Thymus (tissue), 11 donors: ENCODE measurements at regions not wholly inside any gene's neighbourhood (a gene's known extent, or its start where the extent isn't known, plus 50 kb on each side); places are given as distances from the start of the nearest gene placed in this dataset.

Source experiments
- DNase-seq, 9 donors: peaks; one replicate each; pipeline ENCODE4 v3.0.0-alpha.2; 2013; ENCODE audit warnings: low spot score in 9 of 9, low read depth in 6 of 9, missing footprints in 1 of 9
- H3K27ac ChIP-seq, 2 donors: one replicate each; pipeline ENCODE4 v1.5.1; 2013; ENCODE audit warnings: control low read depth in 1 of 2, low read depth in 1 of 2, low read length in 1 of 2, mild to moderate bottlenecking in 1 of 2, moderate library complexity in 1 of 2
- H3K27me3 ChIP-seq, 2 donors: one replicate each; pipeline ENCODE4 v1.5.1; 2013; ENCODE audit warnings: low read length in 1 of 2; ENCODE audit not compliant: control insufficient read depth in 2 of 2, insufficient read depth in 1 of 2
- H3K36me3 ChIP-seq, 2 donors: one replicate each; pipeline ENCODE4 v1.5.1; 2013; ENCODE audit warnings: low read length in 1 of 2, mild to moderate bottlenecking in 1 of 2, moderate library complexity in 1 of 2; ENCODE audit not compliant: control insufficient read depth in 2 of 2, insufficient read depth in 2 of 2
- H3K4me1 ChIP-seq, 2 donors: one replicate each; pipeline ENCODE4 v1.5.1; 2013; ENCODE audit warnings: low read length in 2 of 2; ENCODE audit not compliant: control insufficient read depth in 2 of 2, insufficient read depth in 2 of 2
- H3K4me3 ChIP-seq, 2 donors: one replicate each; pipeline ENCODE4 v1.5.1; 2013; ENCODE audit warnings: low read length in 2 of 2, control low read depth in 1 of 2, mild to moderate bottlenecking in 1 of 2
- H3K9me3 ChIP-seq, 2 donors: one replicate each; pipeline ENCODE4 v1.5.1; 2013; ENCODE audit warnings: low read length in 1 of 2, mild to moderate bottlenecking in 1 of 2; ENCODE audit not compliant: control insufficient read depth in 2 of 2, insufficient read depth in 1 of 2
- WGBS: extraction: QIAGEN DNeasy Blood & Tissue Kit; methylation state at CpG from one replicate; pipeline ENCODE4 v1.1.7; 2013; 5-methylcytosine and 5-hydroxymethylcytosine counted together
- donor health status: healthy.

DNA sequence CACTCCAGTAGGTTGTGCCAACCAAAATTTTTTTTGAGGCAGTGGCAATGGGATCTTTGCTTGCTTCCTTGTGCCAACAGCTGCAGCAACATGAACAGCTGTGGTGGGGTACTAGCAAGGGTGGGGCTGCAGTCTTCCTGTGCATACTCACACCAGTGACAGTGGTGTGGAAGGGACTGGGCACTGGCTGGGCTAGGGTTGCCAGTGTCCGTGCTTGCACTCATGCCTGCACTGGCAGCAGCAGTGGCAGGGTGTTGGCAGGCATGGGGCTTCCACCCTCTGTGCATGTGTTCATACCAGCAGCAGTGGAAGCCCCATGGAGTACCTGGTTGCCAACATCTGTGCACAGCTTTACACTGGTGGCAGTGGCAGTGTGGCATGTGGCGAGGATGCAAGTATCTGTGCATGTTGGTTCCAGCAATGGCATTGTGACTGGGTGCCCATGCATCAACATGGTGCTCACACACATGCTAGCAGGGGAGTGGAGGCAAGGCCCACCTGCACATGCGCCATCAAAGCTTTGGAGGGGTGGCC is 1312.6 kb downstream of the PCDH18 start:
- Histone ChIP-seq H3K27ac (no peak overlapping the region), H3K27me3 (no peaks in the 10 kb centered on the region), H3K9me3 (peaks cover 0 to 7% of the 10 kb centered on the region in 2 donors), H3K4me1 (no peaks in the 10 kb centered on the region), H3K4me3 (no peak overlapping the region), H3K36me3 (no peaks in the 10 kb centered on the region)
- no peak for DNase-seq
- WGBS: 95% methylated on average over 3 of the region's 3 CpGs

- Histone ChIP-seq H3K4me1 (no peaks in the 10 kb centered on the region), H3K27me3 (no peaks in the 10 kb centered on the region), H3K9me3 (peaks cover 0 to 6% of the 10 kb centered on the region in 2 donors), H3K27ac (no peak overlapping the region), H3K36me3 (no peaks in the 10 kb centered on the region), H3K4me3 (no peak overlapping the region)
- WGBS: 71% methylated on average over 4 of the region's 4 CpGs
- no peak for DNase-seq
Observed at GRCh38 chr4:136203199-136203598, 1329.1 kb downstream of the PCDH18 start.

- 99% methylated on average over 1 of the region's 1 CpG for WGBS
- H3K27me3 ChIP-seq: no peaks in the 10 kb centered on the region
- H3K36me3 ChIP-seq: no peaks in the 10 kb centered on the region
- no peak overlapping the region for H3K27ac ChIP-seq
- no peak overlapping the region for H3K4me3 ChIP-seq
- H3K4me1 ChIP-seq: no peaks in the 10 kb centered on the region
- no peak for DNase-seq
- H3K9me3 ChIP-seq: peaks cover 0 to 6% of the 10 kb centered on the region in 2 donors
Observed at GRCh38 chr4:136198358-136198757, 1333.9 kb downstream of the PCDH18 start.

DNA sequence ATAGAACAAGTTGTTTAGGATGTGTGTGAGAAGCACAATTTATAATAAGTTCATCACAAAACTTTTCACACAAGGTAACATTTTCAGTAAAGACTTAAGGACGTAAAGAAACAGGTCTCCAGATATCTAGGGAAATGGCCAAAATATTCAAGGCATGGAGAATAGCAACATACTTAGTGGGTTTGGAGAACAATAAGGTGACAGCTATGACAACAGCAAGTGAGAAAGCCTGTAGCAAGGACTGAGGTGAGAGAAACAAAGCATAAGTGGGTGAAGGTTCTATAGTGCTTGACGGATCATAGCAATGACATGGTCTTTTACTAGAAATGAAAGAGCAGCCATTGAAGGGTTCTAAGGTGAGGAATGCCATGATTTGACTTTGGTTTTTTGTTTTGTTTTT is 1337.3 kb downstream of the PCDH18 start:
- Histone ChIP-seq H3K4me1 (no peaks in the 10 kb centered on the region), H3K27me3 (no peaks in the 10 kb centered on the region), H3K9me3 (no peaks in the 10 kb centered on the region), H3K4me3 (no peak overlapping the region), H3K27ac (no peak overlapping the region), H3K36me3 (no peaks in the 10 kb centered on the region)
- no peak for DNase-seq
- 97% methylated on average over 2 of the region's 2 CpGs for WGBS

DNA sequence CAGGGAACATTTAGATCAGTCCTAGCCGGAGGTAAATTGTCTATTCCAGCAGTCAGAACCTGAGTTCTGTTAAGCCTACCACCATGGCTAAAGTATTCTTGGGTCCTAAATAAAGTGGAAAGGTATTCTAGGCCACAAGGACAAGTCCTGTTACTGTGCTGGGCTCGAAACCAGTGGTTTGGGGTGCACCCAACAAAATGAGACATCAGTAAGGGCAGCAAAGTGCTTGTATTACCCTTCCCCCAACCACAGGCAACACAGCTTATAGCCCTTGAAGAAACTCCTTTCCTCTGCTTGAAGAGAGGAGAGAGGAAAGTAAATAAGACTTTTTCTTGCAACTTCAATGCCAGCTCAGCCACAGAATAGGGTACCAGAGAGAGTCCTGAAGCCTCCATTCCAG is 1345.6 kb downstream of the PCDH18 start:
- H3K4me3 ChIP-seq: no peak overlapping the region
- H3K4me1 ChIP-seq: no peaks in the 10 kb centered on the region
- 78% methylated on average over 2 of the region's 2 CpGs for WGBS
- H3K36me3 ChIP-seq: no peaks in the 10 kb centered on the region
- DNase-seq: no peak
- peaks cover 0 to 6% of the 10 kb centered on the region in 2 donors for H3K9me3 ChIP-seq
- no peaks in the 10 kb centered on the region for H3K27me3 ChIP-seq
- H3K27ac ChIP-seq: no peak overlapping the region

DNA sequence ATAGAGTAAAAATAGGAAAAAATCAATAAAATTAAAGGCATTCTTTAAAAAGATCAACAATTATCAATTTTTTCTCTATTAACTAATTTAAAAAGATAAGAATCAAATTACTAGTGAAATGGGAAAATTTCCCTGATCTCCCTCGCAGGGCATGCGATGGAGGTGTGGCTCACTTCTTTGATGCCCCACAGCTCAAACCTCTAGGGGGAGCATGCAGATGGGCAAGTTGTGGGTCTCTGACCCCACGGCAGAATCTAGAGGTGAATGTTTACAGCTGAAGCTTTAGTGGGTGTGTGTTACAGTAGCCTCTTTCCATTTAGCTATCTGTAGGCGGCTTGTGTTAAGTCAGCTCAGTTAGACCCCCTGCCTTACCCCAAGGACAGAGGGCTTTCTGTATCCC is 1348.8 kb downstream of the PCDH18 start:
- H3K27me3 ChIP-seq: no peaks in the 10 kb centered on the region
- no peak overlapping the region for H3K4me3 ChIP-seq
- no peak overlapping the region for H3K27ac ChIP-seq
- 91% methylated on average over 4 of the region's 4 CpGs for WGBS
- DNase-seq: no peak
- peaks cover 0 to 6% of the 10 kb centered on the region in 2 donors for H3K9me3 ChIP-seq
- no peaks in the 10 kb centered on the region for H3K36me3 ChIP-seq
- H3K4me1 ChIP-seq: no peaks in the 10 kb centered on the region

DNA sequence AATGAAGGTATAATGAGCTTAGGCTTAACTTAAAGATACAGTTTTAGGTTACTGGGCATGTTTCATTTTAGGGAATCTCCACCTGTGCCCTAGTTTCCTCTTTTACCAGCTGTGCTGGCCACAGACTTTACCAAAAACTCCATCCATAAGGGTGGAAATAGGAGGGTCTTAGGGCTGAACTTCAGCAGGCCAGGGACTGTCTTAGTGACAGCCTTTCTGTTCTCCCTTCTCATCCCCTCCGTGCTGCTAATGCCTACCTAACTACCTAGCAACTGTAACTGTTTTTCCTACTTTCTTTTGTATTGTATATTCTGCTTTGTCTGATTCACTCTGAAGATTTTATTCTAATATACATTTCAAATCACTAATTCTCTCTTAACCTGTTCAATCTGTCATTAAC is 1375.3 kb downstream of the PCDH18 start:
- no peak for DNase-seq
- Histone ChIP-seq H3K4me1 (no peaks in the 10 kb centered on the region), H3K4me3 (no peak overlapping the region), H3K27ac (no peak overlapping the region), H3K9me3 (peaks cover 0 to 8% of the 10 kb centered on the region in 2 donors), H3K27me3 (no peaks in the 10 kb centered on the region), H3K36me3 (no peaks in the 10 kb centered on the region)
- WGBS: 68% methylated on average over 1 of the region's 1 CpG

DNA sequence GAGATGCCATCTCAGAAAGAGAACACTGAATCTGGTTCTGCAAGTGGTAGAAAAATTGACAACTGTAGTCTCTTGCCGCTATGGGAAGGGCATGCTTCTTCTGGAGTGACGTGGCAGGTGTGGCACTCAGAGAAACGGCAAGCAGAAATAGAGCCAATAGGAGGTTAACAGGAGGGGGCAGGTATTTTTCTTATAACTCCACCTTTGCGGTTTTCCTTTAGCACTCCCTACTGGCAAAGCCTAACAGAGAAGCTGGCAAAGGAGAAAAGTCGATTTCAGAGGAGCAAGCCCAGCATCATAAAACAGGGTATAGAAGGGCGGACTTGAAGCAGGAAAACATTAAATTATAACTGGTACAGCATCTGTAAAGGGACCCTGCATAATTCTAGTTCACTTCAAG is 1382.2 kb downstream of the PCDH18 start:
- Histone ChIP-seq H3K9me3 (peaks cover 0 to 15% of the 10 kb centered on the region in 2 donors), H3K36me3 (no peaks in the 10 kb centered on the region), H3K27ac (no peak overlapping the region), H3K27me3 (no peaks in the 10 kb centered on the region), H3K4me1 (no peaks in the 10 kb centered on the region), H3K4me3 (no peak overlapping the region)
- DNase-seq: no peak
- WGBS: 92% methylated on average over 6 of the region's 6 CpGs

- H3K4me3 ChIP-seq: no peak overlapping the region
- WGBS: 92% methylated on average over 3 of the region's 3 CpGs
- no peaks in the 10 kb centered on the region for H3K4me1 ChIP-seq
- no peaks in the 10 kb centered on the region for H3K27me3 ChIP-seq
- no peak overlapping the region for H3K27ac ChIP-seq
- no peaks in the 10 kb centered on the region for H3K36me3 ChIP-seq
- DNase-seq: no peak
- no peaks in the 10 kb centered on the region for H3K9me3 ChIP-seq
Observed at GRCh38 chr4:136136601-136137000, 1395.7 kb downstream of the PCDH18 start.
